GM13976 (cell line): ENCODE measurements at regions not wholly inside any gene's neighbourhood (a gene's known extent, or its start where the extent isn't known, plus 50 kb on each side); places are given as distances from the start of the nearest gene placed in this dataset.
A peak's percentile ranks its signal among the peaks of the same experiment; 100 is the strongest.

Experiments
- DNase-seq: peaks from one replicate; pipeline ENCODE4 v3.0.0; 2012; ENCODE audit warnings: low spot score
- CTCF ChIP-seq: IDR thresholded peaks from 2 replicates; pipeline ENCODE4 v1.5.1; 2012; ENCODE audit warnings: borderline replicate concordance, mild to moderate bottlenecking; ENCODE audit not compliant: insufficient read depth; ENCODE audit errors: extremely low read depth, missing control alignments, control extremely low read depth
- in situ Hi-C: fragments of 300-500 bp; cut with MboI; formaldehyde crosslinking; loops from one replicate; pipeline ENCODE4 v1.12.0; 2022; ENCODE audit warnings: low sequenced_read_pairs, mixed read lengths, inconsistent platforms; ENCODE audit not compliant: unreplicated experiment

GRCh38 chr21:17929510-17929909 lies 110.4 kb upstream of the C21orf91 start:
- DNase-seq, result no peak
- TF ChIP-seq CTCF, result no peak
- in situ Hi-C loops, result no loop called here

DNA sequence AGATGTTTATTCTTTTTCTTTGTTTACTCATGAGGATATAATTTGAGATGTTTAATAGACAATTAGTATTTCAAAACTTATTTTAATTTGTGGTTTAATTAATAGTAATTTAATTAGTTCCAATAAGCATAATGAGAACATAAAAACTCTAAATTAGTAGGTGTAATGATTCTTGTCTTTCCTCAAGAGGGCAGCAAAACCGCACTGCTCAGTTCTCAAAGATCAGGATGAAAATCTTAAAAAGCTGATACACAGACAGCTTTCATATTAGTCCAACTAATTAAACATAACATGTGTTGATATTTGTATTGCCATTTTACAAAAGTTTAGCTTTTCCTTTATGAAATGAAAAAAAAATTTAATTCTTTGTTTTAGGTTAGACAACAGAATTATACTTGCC lies 106.7 kb upstream of the C21orf91 start:
- peak; percentile 11 for TF ChIP-seq CTCF
- in situ Hi-C loops, result no loop called here
- no peak for DNase-seq

DNA sequence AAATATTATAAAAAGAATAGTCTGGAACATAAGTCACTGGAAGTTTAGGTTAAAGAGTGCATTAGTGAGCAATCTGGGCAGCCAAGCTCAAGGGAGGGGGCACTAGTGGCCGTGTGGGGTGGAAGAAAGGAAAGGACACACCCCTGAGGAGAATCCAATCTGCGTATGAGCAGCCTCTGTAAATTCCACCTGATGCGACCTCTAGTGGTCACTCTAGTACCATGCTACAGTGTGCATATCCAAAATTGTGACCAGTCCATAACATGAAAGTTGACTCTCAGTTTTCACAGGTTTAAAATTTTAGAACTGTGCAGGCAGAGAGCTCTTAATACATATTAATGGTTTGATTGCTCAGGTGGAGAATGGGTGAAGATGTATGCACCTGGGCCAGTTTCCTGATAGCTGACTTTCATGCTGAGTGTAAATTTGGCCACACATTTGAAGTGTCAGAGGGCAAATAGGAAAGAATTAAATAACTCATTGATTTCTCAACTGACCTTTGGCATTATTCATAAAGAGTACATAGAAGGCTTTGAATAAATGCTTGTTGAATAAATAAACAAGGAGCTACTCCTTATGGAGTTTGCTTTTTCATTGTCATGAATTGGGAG lies 105.9 kb upstream of the C21orf91 start:
- peak; percentile 67 for DNase-seq
- in situ Hi-C loops, result no loop called here
- peak; percentile 82 for TF ChIP-seq CTCF

- in situ Hi-C loops, result no loop called here
These were observed 102.7 kb upstream of the C21orf91 start for GRCh38 chr21:17921579-17922530.

GRCh38 chr21:17915976-17916375 lies 96.8 kb upstream of the C21orf91 start:
- in situ Hi-C loops, result no loop called here
- no peak for TF ChIP-seq CTCF
- DNase-seq, result no peak

More at GRCh38 chr21:17921579-17922530, 102.7 kb upstream of the C21orf91 start:
- no peak for DNase-seq
- no peak for TF ChIP-seq CTCF

GRCh38 chr21:17911628-17912027 lies 92.5 kb upstream of the C21orf91 start:
- TF ChIP-seq CTCF, result no peak
- in situ Hi-C loops, result no loop called here
- no peak for DNase-seq
